ENCODE measurements at regions not wholly inside any gene's neighbourhood (a gene's known extent, or its start where the extent isn't known, plus 50 kb on each side); places are given as distances from the start of the nearest gene placed in this dataset.
"Not testable (repeated sequence)": the region's sequence is repeated elsewhere in the genome, so short reads cannot be mapped to it uniquely, and the experiment has no call there.

GRCh38 chr1:191065771-191066170, 588.1 kb upstream of the BRINP3 start:
- no peak overlapping the region for H3K4me3 Mint-ChIP-seq
- ATAC-seq (no peak), DNase-seq (no peak)
- Histone ChIP-seq H3K4me3 (ENCODE audit: low read length) (no peak overlapping the region), H3K4me1 (ENCODE audit: control insufficient read depth, insufficient read depth, low read length) (no peaks in the 10 kb centered on the region), H3K36me3 (ENCODE audit: control insufficient read depth, insufficient read depth, low read length) (no peaks in the 10 kb centered on the region), H3K9me3 (ENCODE audit: control insufficient read depth, insufficient read depth, low read length) (no peaks in the 10 kb centered on the region), H3K27me3 (ENCODE audit: control insufficient read depth, insufficient read depth, low read length) (no peaks in the 10 kb centered on the region), H3K27ac (ENCODE audit: low read length) (no peak overlapping the region)
- intact Hi-C loops (cut with micrococcal nuclease), result no loop called here
- WGBS (ENCODE audit: insufficient coverage), result no CpG with 5 or more reads among the region's 1 CpG
- H3K4me1 Mint-ChIP-seq, result no peaks in the 10 kb centered on the region
- no peak for TF ChIP-seq CTCF (IDR thresholded peaks at IDR 0.05)
- H3K9me3 Mint-ChIP-seq, result peaks cover 11 to 28% of the 10 kb centered on the region in 2 donors
- no peaks in the 10 kb centered on the region for H3K27me3 Mint-ChIP-seq (ENCODE audit: low read depth in 2 of 2)
- H3K36me3 Mint-ChIP-seq, result no peaks in the 10 kb centered on the region
- H3K27ac Mint-ChIP-seq, result no peak overlapping the region

DNA sequence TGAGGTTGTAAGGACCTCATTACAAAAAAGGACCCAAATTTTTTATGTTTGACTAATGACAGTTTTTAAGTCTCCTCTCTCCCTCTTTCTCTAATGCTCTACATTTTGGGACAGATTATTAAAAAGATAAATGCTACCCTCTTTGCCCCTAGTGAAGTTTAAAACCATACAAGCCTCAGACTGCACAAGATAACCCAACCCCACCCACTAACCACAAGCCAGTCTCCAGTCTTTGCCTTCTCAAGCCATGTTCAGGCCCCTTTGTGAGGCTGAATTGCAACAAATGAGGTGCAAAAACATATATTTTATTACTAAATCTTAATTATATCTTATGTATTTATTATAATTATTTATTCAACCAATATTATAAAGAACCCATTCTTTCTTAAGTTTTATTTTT, 597.2 kb upstream of the BRINP3 start:
- no peaks in the 10 kb centered on the region for H3K36me3 ChIP-seq (ENCODE audit: control insufficient read depth, insufficient read depth, low read length)
- intact Hi-C loops (cut with micrococcal nuclease), result no loop called here
- H3K27ac ChIP-seq (ENCODE audit: low read length), result no peak overlapping the region
- no peak overlapping the region for H3K4me3 ChIP-seq (ENCODE audit: low read length)
- no peaks in the 10 kb centered on the region for H3K36me3 Mint-ChIP-seq
- no peaks in the 10 kb centered on the region for H3K27me3 Mint-ChIP-seq (ENCODE audit: low read depth in 2 of 2)
- DNase-seq (no peak), ATAC-seq (no peak)
- H3K9me3 ChIP-seq (ENCODE audit: control insufficient read depth, insufficient read depth, low read length), result peaks cover 3% of the 10 kb centered on the region
- no peak for TF ChIP-seq CTCF (IDR thresholded peaks at IDR 0.05)
- no peak overlapping the region for H3K27ac Mint-ChIP-seq
- H3K9me3 Mint-ChIP-seq, result peaks cover 4 to 6% of the 10 kb centered on the region in 2 donors
- H3K4me3 Mint-ChIP-seq, result no peak overlapping the region
- H3K27me3 ChIP-seq (ENCODE audit: control insufficient read depth, insufficient read depth, low read length), result no peaks in the 10 kb centered on the region
- H3K4me1 ChIP-seq (ENCODE audit: control insufficient read depth, insufficient read depth, low read length), result no peaks in the 10 kb centered on the region
- H3K4me1 Mint-ChIP-seq, result no peaks in the 10 kb centered on the region

DNA sequence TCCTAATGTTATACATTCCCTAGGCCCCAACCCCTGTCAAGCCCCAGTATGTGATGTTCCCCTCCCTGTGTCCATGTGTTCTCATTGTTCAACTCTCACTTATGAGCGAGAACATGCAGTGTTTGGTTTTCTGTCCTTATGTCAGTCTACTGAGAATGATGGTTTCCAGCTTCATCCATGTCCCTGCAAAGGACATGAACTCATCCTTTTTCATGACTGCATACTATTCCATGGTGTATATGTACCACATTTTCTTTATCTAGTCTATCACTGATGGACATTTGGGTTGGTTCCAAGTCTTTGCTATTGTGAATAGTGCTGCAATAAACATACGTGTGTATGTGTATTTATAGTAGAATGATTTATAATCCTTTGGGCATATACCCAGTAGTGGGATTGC, 605.4 kb upstream of the BRINP3 start:
- H3K4me1 ChIP-seq (ENCODE audit: control insufficient read depth, insufficient read depth, low read length); H3K36me3 ChIP-seq (ENCODE audit: control insufficient read depth, insufficient read depth, low read length); intact Hi-C loops (cut with micrococcal nuclease); H3K27me3 Mint-ChIP-seq (ENCODE audit: low read depth in 2 of 2); H3K27ac ChIP-seq (ENCODE audit: low read length); H3K4me3 ChIP-seq (ENCODE audit: low read length); H3K27me3 ChIP-seq (ENCODE audit: control insufficient read depth, insufficient read depth, low read length); H3K4me1 Mint-ChIP-seq; H3K36me3 Mint-ChIP-seq; H3K27ac Mint-ChIP-seq; ATAC-seq; H3K9me3 ChIP-seq (ENCODE audit: control insufficient read depth, insufficient read depth, low read length); H3K4me3 Mint-ChIP-seq; DNase-seq: not testable (repeated sequence)
- 88% methylated on average over 2 of the region's 2 CpGs for WGBS (ENCODE audit: insufficient coverage)
- H3K9me3 Mint-ChIP-seq, result peaks cover 12 to 16% of the 10 kb centered on the region in 2 donors

DNA sequence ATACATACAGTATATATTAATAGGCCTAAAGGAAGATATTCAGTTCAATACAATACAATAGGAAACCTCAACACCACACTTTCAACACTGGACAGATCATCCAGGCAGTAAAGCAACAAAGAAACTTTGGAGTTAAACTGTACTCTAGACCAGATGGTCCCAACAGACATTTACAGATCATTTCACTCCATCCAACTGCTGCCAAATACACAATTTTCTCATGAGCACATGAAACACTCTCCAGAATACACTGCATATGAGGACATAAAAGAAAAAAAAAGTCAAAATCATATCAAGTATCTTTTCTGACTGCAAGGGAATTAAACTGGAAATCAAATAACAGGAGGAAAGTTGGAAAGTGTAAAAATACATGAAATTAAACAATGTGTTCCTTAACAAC, 607.5 kb upstream of the BRINP3 start:
- ATAC-seq (no peak), DNase-seq (no peak)
- H3K9me3 Mint-ChIP-seq, result peaks cover 11 to 17% of the 10 kb centered on the region in 2 donors
- no peak overlapping the region for H3K27ac Mint-ChIP-seq
- H3K36me3 ChIP-seq (ENCODE audit: control insufficient read depth, insufficient read depth, low read length), result no peaks in the 10 kb centered on the region
- H3K4me1 Mint-ChIP-seq, result no peaks in the 10 kb centered on the region
- H3K9me3 ChIP-seq (ENCODE audit: control insufficient read depth, insufficient read depth, low read length), result no peaks in the 10 kb centered on the region
- no peaks in the 10 kb centered on the region for H3K36me3 Mint-ChIP-seq
- no peaks in the 10 kb centered on the region for H3K4me1 ChIP-seq (ENCODE audit: control insufficient read depth, insufficient read depth, low read length)
- intact Hi-C loops (cut with micrococcal nuclease), result no loop called here
- no peak overlapping the region for H3K4me3 Mint-ChIP-seq
- no peak overlapping the region for H3K4me3 ChIP-seq (ENCODE audit: low read length)
- no peaks in the 10 kb centered on the region for H3K27me3 Mint-ChIP-seq (ENCODE audit: low read depth in 2 of 2)
- H3K27me3 ChIP-seq (ENCODE audit: control insufficient read depth, insufficient read depth, low read length), result no peaks in the 10 kb centered on the region
- H3K27ac ChIP-seq (ENCODE audit: low read length), result no peak overlapping the region
- no peak for TF ChIP-seq CTCF (IDR thresholded peaks at IDR 0.05)

Data from natural killer cell (primary cell).